ENCODE measurements at regions not wholly inside any gene's neighbourhood (a gene's known extent, or its start where the extent isn't known, plus 50 kb on each side); places are given as distances from the start of the nearest gene placed in this dataset.

GRCh38 chr1:194447636-194448035 lies 1261.2 kb upstream of the B3GALT2 start:
- BruUV-seq (replicated peaks) = no TSS peak
- no peak overlapping the region for H3K4me3 ChIP-seq (replicated peaks in 1 of 2; ENCODE audit: low read depth in 1 of 2, low read length in 2 of 2)
- RAD21 ChIA-PET (ENCODE audit: low non-redundant PET in 1 of 2, low total read pairs in 2 of 2, uncharacterized antibody in 2 of 2, unreplicated experiment in 2 of 2) = no interaction called here

More at GRCh38 chr1:194447636-194448035, 1261.2 kb upstream of the B3GALT2 start:
- Histone ChIP-seq H3K4me1 (ENCODE audit: control insufficient read depth in 1 of 2, insufficient read depth in 2 of 2, low read length in 2 of 2) (no peaks in the 10 kb centered on the region), H3K79me2 (ENCODE audit: insufficient read depth, low read length) (no peaks in the 10 kb centered on the region), H3K27me3 (ENCODE audit: insufficient read depth, low read length) (no peaks in the 10 kb centered on the region), H3K4me2 (ENCODE audit: low read length) (no peak overlapping the region), H3K9me3 (ENCODE audit: control insufficient read depth in 1 of 2, insufficient read depth in 1 of 2, low read depth in 1 of 2, low read length in 2 of 2) (no peaks in the 10 kb centered on the region), H4K20me1 (ENCODE audit: insufficient read depth) (no peaks in the 10 kb centered on the region), H3K9ac (ENCODE audit: low read length) (no peak overlapping the region), H3K9me2 (ENCODE audit: insufficient read depth) (no peaks in the 10 kb centered on the region), H2AFZ (ENCODE audit: low read depth, low read length, poor library complexity, severe bottlenecking) (no peak overlapping the region), H3K36me3 (ENCODE audit: control insufficient read depth in 1 of 2, insufficient read depth in 2 of 2, low read length in 2 of 2) (no peaks in the 10 kb centered on the region), H3K27ac (ENCODE audit: low read depth, low read length) (no peak overlapping the region)
- intact Hi-C loops (cut with micrococcal nuclease) = no loop called here
- ChIA-PET POLR2A (no interaction called here), CTCF (no interaction called here)
- DNase-seq (ENCODE audit: low read depth, low spot score) (no peak), ATAC-seq (no peak)
- TF ChIP-seq CTCF (IDR thresholded peaks at IDR 0.05 in 2 of 3, conservative IDR thresholded peaks at IDR 0.05 in 1 of 3; ENCODE audit: borderline replicate concordance in 1 of 3, insufficient read depth in 1 of 3, low read depth in 2 of 3, low read length in 2 of 3) (no peak), RAD21 (IDR thresholded peaks at IDR 0.05; ENCODE audit: low read depth) (no peak), ZFX (IDR thresholded peaks at IDR 0.05) (no peak), CBX3 (IDR thresholded peaks at IDR 0.05; ENCODE audit: low read depth) (no peak), ELF1 (IDR thresholded peaks at IDR 0.05; ENCODE audit: borderline replicate concordance, low read depth) (no peak), MAX (IDR thresholded peaks at IDR 0.05) (no peak), EGR1 (IDR thresholded peaks at IDR 0.05; ENCODE audit: low read depth) (no peak), YY1 (IDR thresholded peaks at IDR 0.05; ENCODE audit: extremely low read depth, insufficient replicate concordance, low read depth, low read length) (no peak), SIN3A (IDR thresholded peaks at IDR 0.05; ENCODE audit: low read depth) (no peak), POLR2AphosphoS5 (IDR thresholded peaks at IDR 0.05; ENCODE audit: low read depth, low read length) (no peak), CEBPB (IDR thresholded peaks at IDR 0.05; ENCODE audit: low read depth) (no peak), ZNF274 (IDR thresholded peaks at IDR 0.05; ENCODE audit: low read depth, low read length) (no peak), ATF3 (IDR thresholded peaks at IDR 0.05) (no peak), JUND (IDR thresholded peaks at IDR 0.05) (no peak), TCF7L2 (IDR thresholded peaks at IDR 0.05; ENCODE audit: borderline replicate concordance, extremely low read depth, insufficient read depth, insufficient read length) (no peak), ZBTB33 (IDR thresholded peaks at IDR 0.05; ENCODE audit: extremely low read depth, insufficient replicate concordance, low read length) (no peak), REST (IDR thresholded peaks at IDR 0.05; ENCODE audit: low read depth) (no peak), POLR2A (IDR thresholded peaks at IDR 0.05; ENCODE audit: borderline replicate concordance, extremely low read depth, insufficient read depth, insufficient read length) (no peak), FOSL1 (IDR thresholded peaks at IDR 0.05; ENCODE audit: low read depth) (no peak)

Measured in HCT116 (cell line).